ENCODE measurements at regions not wholly inside any gene's neighbourhood (a gene's known extent, or its start where the extent isn't known, plus 50 kb on each side); places are given as distances from the start of the nearest gene placed in this dataset.
"Not testable (repeated sequence)": the region's sequence is repeated elsewhere in the genome, so short reads cannot be mapped to it uniquely, and the experiment has no call there.

DNA sequence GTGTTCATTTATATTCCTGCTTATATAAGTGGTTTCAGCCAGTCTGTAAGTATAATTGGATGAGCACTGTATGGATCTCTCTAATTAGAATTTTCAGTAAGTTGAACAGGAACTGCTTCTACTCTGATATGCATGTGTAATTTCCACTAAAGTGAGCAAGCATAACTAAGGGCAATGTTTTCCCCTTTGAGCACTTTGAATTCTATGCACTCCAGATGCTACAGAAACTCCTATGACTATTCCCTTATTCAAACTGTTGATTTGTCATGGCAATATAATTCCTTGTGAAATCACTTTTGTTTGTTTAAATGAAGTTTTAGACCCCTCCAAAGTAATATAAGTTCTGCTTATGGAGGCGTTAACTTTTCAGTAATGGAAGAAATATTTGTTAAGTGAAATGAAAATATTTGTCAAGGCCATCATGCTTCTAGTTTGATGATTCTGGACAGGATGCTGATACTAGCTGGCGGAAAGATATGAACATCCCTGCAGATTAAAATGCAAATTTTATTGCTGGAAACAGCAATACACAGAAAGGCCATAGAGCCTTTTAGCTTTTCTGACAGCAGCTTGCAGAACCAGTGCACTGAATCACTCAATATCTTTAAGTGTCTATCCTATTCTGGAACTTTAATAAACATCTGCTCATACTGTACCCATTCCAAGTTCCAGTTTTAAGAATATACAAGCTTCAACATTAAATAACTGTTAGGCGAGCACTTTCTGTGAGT is 1460.8 kb downstream of the RAPGEF2 start:
- no peaks in the 10 kb centered on the region for H3K9me3 ChIP-seq (ENCODE audit: control insufficient read depth, low read depth, low read length)
- H3K9ac ChIP-seq (ENCODE audit: low read length), result no peak overlapping the region
- H3K36me3 ChIP-seq (ENCODE audit: control insufficient read depth, low read depth, low read length), result no peaks in the 10 kb centered on the region
- no peak overlapping the region for H3K27ac ChIP-seq (ENCODE audit: low read length)
- H3K4me1 ChIP-seq (ENCODE audit: control insufficient read depth, low read depth, low read length), result no peaks in the 10 kb centered on the region
- H3K27me3 ChIP-seq (ENCODE audit: control insufficient read depth, insufficient read depth, low read length), result no peaks in the 10 kb centered on the region
- no peak overlapping the region for H3K4me3 ChIP-seq (ENCODE audit: low read length)

DNA sequence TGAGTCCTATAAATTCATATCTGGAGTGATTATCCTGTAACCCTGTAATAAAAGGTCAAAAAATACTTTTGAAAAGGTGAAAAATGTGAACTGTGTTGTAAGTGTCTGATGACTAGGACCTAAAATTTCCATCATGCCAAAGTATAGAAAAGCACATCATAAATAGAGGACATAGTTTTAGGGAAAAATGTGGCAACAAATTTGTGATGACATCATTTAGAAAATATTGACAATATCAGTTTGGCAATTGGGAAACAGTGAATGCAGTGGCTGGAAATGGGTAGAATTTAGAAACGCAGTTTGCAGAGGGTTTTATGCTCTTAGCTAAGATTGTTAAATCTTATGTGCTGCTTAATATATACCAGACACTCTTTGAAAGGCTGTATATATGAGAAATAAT is 1464.8 kb downstream of the RAPGEF2 start:
- Histone ChIP-seq H3K36me3 (ENCODE audit: control insufficient read depth, low read depth, low read length) (no peaks in the 10 kb centered on the region), H3K9ac (ENCODE audit: low read length) (no peak overlapping the region), H3K9me3 (ENCODE audit: control insufficient read depth, low read depth, low read length) (no peaks in the 10 kb centered on the region), H3K4me1 (ENCODE audit: control insufficient read depth, low read depth, low read length) (no peaks in the 10 kb centered on the region), H3K27me3 (ENCODE audit: control insufficient read depth, insufficient read depth, low read length) (no peaks in the 10 kb centered on the region), H3K27ac (ENCODE audit: low read length) (no peak overlapping the region), H3K4me3 (ENCODE audit: low read length) (no peak overlapping the region)

DNA sequence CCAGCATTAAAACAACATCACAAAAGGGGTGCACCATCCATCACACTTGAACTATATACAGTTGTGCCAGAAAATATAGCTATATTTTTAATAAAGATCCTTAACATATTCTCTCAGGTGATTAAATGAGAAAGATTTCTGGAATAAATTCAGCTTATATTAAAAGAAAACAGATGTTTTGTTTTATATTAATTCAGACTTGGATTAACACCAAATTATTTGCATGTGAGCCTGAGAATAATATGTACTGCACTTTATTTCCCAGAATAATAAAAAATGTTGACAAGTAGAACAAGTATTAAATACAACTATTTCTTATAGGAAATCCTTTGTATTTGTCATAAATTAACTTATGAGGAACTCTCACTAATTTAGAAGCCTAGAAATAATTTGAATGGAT is 1467.4 kb downstream of the RAPGEF2 start:
- Histone ChIP-seq H3K9me3 (ENCODE audit: control insufficient read depth, low read depth, low read length) (no peaks in the 10 kb centered on the region), H3K9ac (ENCODE audit: low read length) (no peak overlapping the region)

DNA sequence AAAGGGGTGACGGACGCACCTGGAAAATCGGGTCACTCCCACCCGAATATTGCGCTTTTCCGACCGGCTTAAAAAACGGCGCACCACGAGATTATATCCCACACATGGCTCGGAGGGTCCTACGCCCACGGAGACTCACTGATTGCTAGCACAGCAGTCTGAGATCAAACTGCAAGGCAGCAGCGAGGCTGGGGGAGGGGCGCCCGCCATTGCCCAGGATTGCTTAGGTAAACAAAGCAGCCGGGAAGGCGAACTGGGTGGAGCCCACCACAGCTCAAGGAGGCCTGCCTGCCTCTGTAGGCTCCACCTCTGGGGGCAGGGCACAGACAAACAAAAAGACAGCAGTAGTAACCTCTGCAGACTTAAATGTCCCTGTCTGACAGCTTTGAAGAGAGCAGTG is 1471.4 kb downstream of the RAPGEF2 start:
- not testable (repeated sequence) for H3K9ac ChIP-seq (ENCODE audit: low read length); H3K4me3 ChIP-seq (ENCODE audit: low read length); H3K9me3 ChIP-seq (ENCODE audit: control insufficient read depth, low read depth, low read length); H3K4me1 ChIP-seq (ENCODE audit: control insufficient read depth, low read depth, low read length); H3K27me3 ChIP-seq (ENCODE audit: control insufficient read depth, insufficient read depth, low read length); H3K27ac ChIP-seq (ENCODE audit: low read length); H3K36me3 ChIP-seq (ENCODE audit: control insufficient read depth, low read depth, low read length)

More for the DNA sequence above, 1467.4 kb downstream of the RAPGEF2 start:
- H3K27ac ChIP-seq (ENCODE audit: low read length), result no peak overlapping the region
- H3K4me1 ChIP-seq (ENCODE audit: control insufficient read depth, low read depth, low read length), result no peaks in the 10 kb centered on the region
- H3K36me3 ChIP-seq (ENCODE audit: control insufficient read depth, low read depth, low read length), result no peaks in the 10 kb centered on the region
- H3K4me3 ChIP-seq (ENCODE audit: low read length), result no peak overlapping the region
- H3K27me3 ChIP-seq (ENCODE audit: control insufficient read depth, insufficient read depth, low read length), result no peaks in the 10 kb centered on the region

DNA sequence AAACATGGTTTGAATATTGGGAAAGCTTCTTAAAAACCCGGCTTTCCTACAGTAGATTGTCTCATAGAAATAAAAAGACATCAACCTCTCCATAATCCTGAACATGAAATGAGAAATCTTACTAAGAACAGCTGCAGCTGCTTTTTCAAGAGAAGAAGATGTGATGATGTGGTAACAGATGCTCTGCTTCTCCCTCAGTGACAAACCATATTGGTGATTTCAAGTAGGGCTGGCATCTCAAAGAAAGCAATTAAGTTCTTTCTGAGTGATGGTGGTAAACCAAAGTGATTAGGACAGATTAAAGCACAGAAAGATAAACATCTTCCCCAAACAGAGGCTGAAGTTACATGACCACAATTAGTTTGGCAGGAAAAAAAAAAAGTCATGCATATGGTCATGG is 1477.7 kb downstream of the RAPGEF2 start:
- Histone ChIP-seq H3K36me3 (ENCODE audit: control insufficient read depth, low read depth, low read length) (no peaks in the 10 kb centered on the region), H3K27me3 (ENCODE audit: control insufficient read depth, insufficient read depth, low read length) (no peaks in the 10 kb centered on the region), H3K9me3 (ENCODE audit: control insufficient read depth, low read depth, low read length) (no peaks in the 10 kb centered on the region), H3K4me3 (ENCODE audit: low read length) (no peak overlapping the region), H3K9ac (ENCODE audit: low read length) (no peak overlapping the region), H3K4me1 (ENCODE audit: control insufficient read depth, low read depth, low read length) (no peaks in the 10 kb centered on the region), H3K27ac (ENCODE audit: low read length) (no peak overlapping the region)

DNA sequence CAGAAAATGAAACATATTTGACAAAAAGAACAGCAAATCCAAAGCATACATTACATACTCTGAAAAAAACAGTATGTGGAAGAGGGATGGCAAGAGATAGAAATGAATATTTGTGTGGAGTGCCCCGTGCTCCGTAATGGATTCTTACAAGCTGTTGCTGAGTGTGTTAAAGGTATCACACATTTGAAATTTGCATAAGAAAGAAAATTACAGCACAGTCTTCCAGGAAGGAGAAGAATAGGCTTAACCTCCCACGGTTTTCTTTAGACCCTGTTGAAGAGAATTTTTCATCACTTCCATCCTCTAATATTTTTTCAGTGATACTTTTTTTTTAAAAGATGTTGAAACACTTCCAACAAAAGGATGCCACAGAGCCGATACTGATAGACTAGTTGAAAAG is 1489.4 kb downstream of the RAPGEF2 start:
- Histone ChIP-seq H3K9me3 (ENCODE audit: control insufficient read depth, low read depth, low read length) (no peaks in the 10 kb centered on the region), H3K27ac (ENCODE audit: low read length) (no peak overlapping the region), H3K9ac (ENCODE audit: low read length) (no peak overlapping the region), H3K4me1 (ENCODE audit: control insufficient read depth, low read depth, low read length) (peaks cover 10% of the 10 kb centered on the region), H3K27me3 (ENCODE audit: control insufficient read depth, insufficient read depth, low read length) (no peaks in the 10 kb centered on the region), H3K4me3 (ENCODE audit: low read length) (no peak overlapping the region), H3K36me3 (ENCODE audit: control insufficient read depth, low read depth, low read length) (no peaks in the 10 kb centered on the region)

DNA sequence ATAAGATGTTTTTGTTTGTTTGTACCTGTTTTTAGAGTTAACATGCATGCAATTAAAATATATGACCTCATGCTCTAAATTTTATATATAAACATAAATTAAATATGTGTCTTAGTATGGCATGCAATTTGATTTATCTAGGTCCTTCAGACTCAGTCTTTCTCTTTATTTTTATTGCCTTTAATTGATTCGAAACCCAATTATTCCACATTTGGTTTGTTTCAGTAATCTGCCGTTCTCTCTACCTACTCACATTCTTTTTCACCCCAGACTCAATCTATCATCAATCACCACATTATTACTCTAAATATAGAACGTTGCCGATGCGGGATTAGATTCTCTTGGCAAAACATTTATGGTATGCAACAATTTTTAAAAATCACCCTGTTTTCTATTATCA is 1492.8 kb downstream of the RAPGEF2 start:
- H3K9me3 ChIP-seq (ENCODE audit: control insufficient read depth, low read depth, low read length), result no peaks in the 10 kb centered on the region
- H3K9ac ChIP-seq (ENCODE audit: low read length), result no peak overlapping the region
- H3K4me1 ChIP-seq (ENCODE audit: control insufficient read depth, low read depth, low read length), result peaks cover 10% of the 10 kb centered on the region
- H3K27me3 ChIP-seq (ENCODE audit: control insufficient read depth, insufficient read depth, low read length), result no peaks in the 10 kb centered on the region
- H3K27ac ChIP-seq (ENCODE audit: low read length), result no peak overlapping the region
- H3K36me3 ChIP-seq (ENCODE audit: control insufficient read depth, low read depth, low read length), result no peaks in the 10 kb centered on the region
- H3K4me3 ChIP-seq (ENCODE audit: low read length), result no peak overlapping the region

DNA sequence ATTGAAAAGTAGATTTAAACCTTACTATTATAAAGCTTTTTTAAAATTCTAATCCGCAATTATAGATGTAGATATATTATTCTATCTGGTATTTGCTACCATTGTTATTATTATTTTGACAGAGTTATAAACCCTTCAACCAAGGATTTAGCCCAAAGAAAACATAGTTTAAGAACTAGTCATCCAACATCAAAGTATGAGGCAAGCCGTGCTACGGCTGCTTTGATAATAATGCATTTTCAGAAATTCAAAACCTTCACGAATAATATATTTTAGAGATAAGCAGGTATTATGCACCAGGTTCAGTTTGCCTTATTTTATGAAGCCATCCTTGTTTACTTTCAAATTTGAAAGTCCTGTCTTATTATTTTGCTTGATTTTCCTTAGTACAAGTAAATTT is 1501.7 kb downstream of the RAPGEF2 start:
- H3K4me1 ChIP-seq (ENCODE audit: control insufficient read depth, low read depth, low read length), result no peaks in the 10 kb centered on the region
- no peaks in the 10 kb centered on the region for H3K36me3 ChIP-seq (ENCODE audit: control insufficient read depth, low read depth, low read length)
- no peak overlapping the region for H3K9ac ChIP-seq (ENCODE audit: low read length)
- H3K4me3 ChIP-seq (ENCODE audit: low read length), result no peak overlapping the region
- no peak overlapping the region for H3K27ac ChIP-seq (ENCODE audit: low read length)
- no peaks in the 10 kb centered on the region for H3K27me3 ChIP-seq (ENCODE audit: control insufficient read depth, insufficient read depth, low read length)
- no peaks in the 10 kb centered on the region for H3K9me3 ChIP-seq (ENCODE audit: control insufficient read depth, low read depth, low read length)

DNA sequence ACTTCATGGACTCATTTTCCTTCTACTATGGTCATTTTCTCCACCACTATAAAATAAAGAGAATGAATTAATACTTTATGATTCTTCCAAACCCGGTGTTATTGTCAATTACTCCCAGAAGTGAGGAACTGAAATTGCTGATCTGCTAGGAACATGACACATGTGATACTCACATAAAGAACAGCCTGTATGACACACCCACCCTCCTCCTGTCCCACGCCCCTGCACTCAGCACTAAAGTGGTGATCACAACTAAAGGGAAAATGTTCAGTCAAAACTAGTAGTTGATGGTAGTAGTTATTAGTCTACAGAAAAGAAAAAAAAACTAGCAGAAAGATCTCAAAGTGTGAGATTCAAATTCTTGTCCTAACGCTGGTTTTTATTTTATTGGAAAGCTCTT is 1508.3 kb downstream of the RAPGEF2 start:
- Histone ChIP-seq H3K4me3 (ENCODE audit: low read length) (no peak overlapping the region), H3K27me3 (ENCODE audit: control insufficient read depth, insufficient read depth, low read length) (no peaks in the 10 kb centered on the region), H3K36me3 (ENCODE audit: control insufficient read depth, low read depth, low read length) (no peaks in the 10 kb centered on the region), H3K27ac (ENCODE audit: low read length) (no peak overlapping the region), H3K9me3 (ENCODE audit: control insufficient read depth, low read depth, low read length) (no peaks in the 10 kb centered on the region), H3K9ac (ENCODE audit: low read length) (no peak overlapping the region), H3K4me1 (ENCODE audit: control insufficient read depth, low read depth, low read length) (no peaks in the 10 kb centered on the region)

DNA sequence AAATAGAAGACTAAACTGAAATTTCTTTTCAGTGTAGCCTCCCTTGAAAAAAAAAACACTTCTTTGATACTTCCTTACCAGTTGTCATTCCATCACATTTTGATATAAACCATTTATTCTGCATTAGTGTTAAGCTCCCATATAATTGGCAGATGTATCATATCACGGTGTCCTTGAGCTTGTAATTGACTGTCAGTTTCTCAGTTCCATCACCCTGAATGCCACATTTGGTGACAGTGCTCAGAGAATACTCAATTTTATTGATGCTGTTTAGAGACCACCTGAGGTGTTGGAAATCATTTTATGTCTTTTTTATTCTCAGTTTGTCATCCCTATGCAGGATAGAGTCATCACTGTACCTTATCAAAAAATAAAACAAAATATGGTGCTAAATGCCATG is 1528.2 kb downstream of the RAPGEF2 start:
- no peak overlapping the region for H3K27ac ChIP-seq (ENCODE audit: low read length)
- no peak overlapping the region for H3K4me3 ChIP-seq (ENCODE audit: low read length)
- H3K9ac ChIP-seq (ENCODE audit: low read length), result no peak overlapping the region
- peaks cover 3% of the 10 kb centered on the region for H3K9me3 ChIP-seq (ENCODE audit: control insufficient read depth, low read depth, low read length)
- no peaks in the 10 kb centered on the region for H3K27me3 ChIP-seq (ENCODE audit: control insufficient read depth, insufficient read depth, low read length)
- no peaks in the 10 kb centered on the region for H3K4me1 ChIP-seq (ENCODE audit: control insufficient read depth, low read depth, low read length)
- H3K36me3 ChIP-seq (ENCODE audit: control insufficient read depth, low read depth, low read length), result no peaks in the 10 kb centered on the region

DNA sequence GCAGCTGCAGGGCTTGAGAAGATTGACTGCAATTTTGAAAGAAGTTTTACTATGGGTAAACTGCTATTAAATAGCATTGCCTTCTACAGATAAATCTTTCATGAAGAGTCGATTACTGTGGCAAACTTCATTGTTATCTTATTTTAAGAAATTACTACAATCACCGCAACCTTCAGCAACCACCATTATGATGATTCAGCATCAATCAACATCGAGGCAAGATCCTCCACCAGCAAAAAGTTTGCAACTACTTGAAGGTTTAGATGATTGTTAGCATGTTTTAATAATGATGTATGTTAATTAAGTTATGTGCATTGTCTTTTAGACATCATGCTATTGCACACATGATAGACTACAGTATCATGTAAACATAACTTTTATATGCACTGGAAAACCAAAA is 1511.0 kb downstream of the FSTL5 start:
- H3K9me3 ChIP-seq (ENCODE audit: control insufficient read depth, low read depth, low read length), result no peaks in the 10 kb centered on the region
- H3K27ac ChIP-seq (ENCODE audit: low read length), result no peak overlapping the region
- H3K27me3 ChIP-seq (ENCODE audit: control insufficient read depth, insufficient read depth, low read length), result no peaks in the 10 kb centered on the region
- H3K4me1 ChIP-seq (ENCODE audit: control insufficient read depth, low read depth, low read length), result no peaks in the 10 kb centered on the region
- no peak overlapping the region for H3K9ac ChIP-seq (ENCODE audit: low read length)
- no peak overlapping the region for H3K4me3 ChIP-seq (ENCODE audit: low read length)
- H3K36me3 ChIP-seq (ENCODE audit: control insufficient read depth, low read depth, low read length), result no peaks in the 10 kb centered on the region

DNA sequence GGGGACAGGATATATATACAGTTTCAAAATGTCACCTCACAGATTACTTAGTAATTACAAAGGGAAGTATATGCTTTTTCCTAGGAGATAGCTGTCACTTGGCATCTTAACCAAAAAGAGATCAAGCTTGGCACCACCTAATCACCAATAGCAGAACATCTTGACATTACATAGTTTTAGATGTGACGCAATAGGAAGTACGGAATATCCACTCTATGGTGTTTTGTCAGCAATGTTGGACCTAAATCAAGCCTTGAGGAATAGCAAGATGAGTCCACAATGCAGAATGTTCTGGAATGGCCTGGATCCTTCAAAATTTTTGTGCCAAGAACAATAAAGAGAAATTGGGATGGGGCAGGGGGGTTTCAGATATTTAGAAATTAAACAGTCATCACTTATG is 1488.2 kb downstream of the FSTL5 start:
- Histone ChIP-seq H3K9me3 (ENCODE audit: control insufficient read depth, low read depth, low read length) (no peaks in the 10 kb centered on the region), H3K4me3 (ENCODE audit: low read length) (no peak overlapping the region), H3K9ac (ENCODE audit: low read length) (no peak overlapping the region), H3K27me3 (ENCODE audit: control insufficient read depth, insufficient read depth, low read length) (no peaks in the 10 kb centered on the region), H3K36me3 (ENCODE audit: control insufficient read depth, low read depth, low read length) (no peaks in the 10 kb centered on the region), H3K4me1 (ENCODE audit: control insufficient read depth, low read depth, low read length) (no peaks in the 10 kb centered on the region), H3K27ac (ENCODE audit: low read length) (no peak overlapping the region)

Data from iPS-18a (cell line).